ENCODE measurements at regions not wholly inside any gene's neighbourhood (a gene's known extent, or its start where the extent isn't known, plus 50 kb on each side); places are given as distances from the start of the nearest gene placed in this dataset.
A peak's percentile ranks its signal among the peaks of the same experiment; 100 is the strongest.

DNA sequence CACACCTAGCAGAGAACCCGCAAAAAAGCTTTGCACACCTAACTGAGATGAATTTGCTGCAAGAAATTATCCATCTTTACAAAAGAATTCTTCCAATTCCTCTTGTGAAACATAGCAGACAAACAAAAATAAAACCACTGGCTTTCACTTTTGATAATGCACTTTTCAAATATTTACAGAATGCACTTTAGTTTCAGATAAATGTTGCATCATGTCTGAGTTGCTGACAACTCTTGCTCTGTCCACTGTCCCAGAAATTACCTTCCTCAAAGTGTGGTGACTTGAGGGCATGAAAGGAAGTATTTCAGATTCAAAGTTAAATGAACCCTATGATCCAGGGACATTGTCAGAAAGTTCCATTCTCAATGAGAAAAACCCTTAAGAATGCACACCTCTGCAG lies 256.2 kb upstream of the PARD3B start:
- H3K4me3 Mint-ChIP-seq, result no peak overlapping the region
- H3K9me3 Mint-ChIP-seq, result no peaks in the 10 kb centered on the region
- no peak for ATAC-seq
- no peak overlapping the region for H3K27ac Mint-ChIP-seq
- H3K27me3 Mint-ChIP-seq, result peaks cover 34% of the 10 kb centered on the region
- no peaks in the 10 kb centered on the region for H3K4me1 Mint-ChIP-seq
- DNase-seq, result no peak

DNA sequence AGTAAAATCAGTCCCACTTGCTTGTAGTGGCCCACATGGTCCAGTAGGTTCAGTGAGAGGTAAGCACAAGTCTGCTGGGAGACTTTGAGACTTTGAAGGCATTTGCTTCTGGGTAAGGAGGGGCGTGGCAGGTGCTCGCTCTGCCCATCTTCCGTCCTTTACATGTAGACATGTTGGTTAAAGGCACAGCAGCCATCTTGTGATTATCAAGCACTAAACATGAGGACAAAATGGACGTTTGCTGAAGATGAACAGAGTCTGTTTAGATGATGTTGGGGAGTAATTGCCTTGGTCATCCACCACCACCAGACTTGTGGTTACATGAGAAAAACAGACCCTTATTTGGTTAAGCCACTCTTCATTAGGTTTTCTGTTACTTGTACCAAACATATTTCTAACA lies 252.8 kb upstream of the PARD3B start:
- no peak for DNase-seq
- H3K27ac Mint-ChIP-seq, result no peak overlapping the region
- H3K27me3 Mint-ChIP-seq, result peaks cover 31% of the 10 kb centered on the region
- no peak for ATAC-seq
- H3K4me1 Mint-ChIP-seq, result no peaks in the 10 kb centered on the region
- no peak overlapping the region for H3K4me3 Mint-ChIP-seq
- H3K9me3 Mint-ChIP-seq, result no peaks in the 10 kb centered on the region

- H3K4me1 Mint-ChIP-seq, result no peaks in the 10 kb centered on the region
- DNase-seq (no peak), ATAC-seq (no peak)
- peak overlapping the region in 1 of 2 donors; percentile 4 for H3K27ac Mint-ChIP-seq
- no peak overlapping the region for H3K4me3 Mint-ChIP-seq
- H3K27me3 Mint-ChIP-seq, result peaks cover 21% of the 10 kb centered on the region
- no peaks in the 10 kb centered on the region for H3K9me3 Mint-ChIP-seq
Measured at GRCh38 chr2:204293884-204294747, 251.2 kb upstream of the PARD3B start.

GRCh38 chr2:204298404-204298803 lies 246.9 kb upstream of the PARD3B start:
- ATAC-seq, result no peak
- H3K27me3 Mint-ChIP-seq, result peaks cover 11% of the 10 kb centered on the region
- no peak for DNase-seq
- no peak overlapping the region for H3K27ac Mint-ChIP-seq
- H3K4me3 Mint-ChIP-seq, result no peak overlapping the region
- no peaks in the 10 kb centered on the region for H3K9me3 Mint-ChIP-seq
- no peaks in the 10 kb centered on the region for H3K4me1 Mint-ChIP-seq

DNA sequence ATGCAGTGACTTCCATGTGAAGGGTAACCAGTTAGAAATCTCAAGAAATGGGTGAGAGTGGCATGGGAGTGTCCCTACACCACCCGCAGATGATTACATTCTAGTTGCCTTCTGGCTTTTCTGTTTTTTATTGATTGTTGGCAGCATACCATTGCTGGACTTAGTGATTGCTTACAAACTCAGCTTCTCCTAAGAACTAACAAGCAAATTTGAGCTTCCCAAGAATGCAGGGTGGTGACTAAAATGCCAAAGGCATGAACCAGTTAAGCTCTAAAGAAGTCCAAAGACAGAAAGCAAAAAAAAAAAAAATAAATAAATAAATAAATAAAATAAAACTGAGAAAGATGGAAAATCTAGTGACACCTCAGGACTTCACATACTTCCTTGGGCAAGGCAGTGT lies 245.5 kb upstream of the PARD3B start:
- DNase-seq (no peak), ATAC-seq (no peak)
- H3K9me3 Mint-ChIP-seq, result no peaks in the 10 kb centered on the region
- no peak overlapping the region for H3K27ac Mint-ChIP-seq
- no peak overlapping the region for H3K4me3 Mint-ChIP-seq
- H3K4me1 Mint-ChIP-seq, result no peaks in the 10 kb centered on the region
- peaks cover 14% of the 10 kb centered on the region for H3K27me3 Mint-ChIP-seq

GRCh38 chr2:204306667-204307066 lies 238.6 kb upstream of the PARD3B start:
- no peak overlapping the region for H3K4me3 Mint-ChIP-seq
- no peak for DNase-seq
- no peaks in the 10 kb centered on the region for H3K9me3 Mint-ChIP-seq
- no peaks in the 10 kb centered on the region for H3K4me1 Mint-ChIP-seq
- ATAC-seq, result no peak
- H3K27me3 Mint-ChIP-seq, result peaks cover 16% of the 10 kb centered on the region
- H3K27ac Mint-ChIP-seq, result no peak overlapping the region

- H3K9me3 Mint-ChIP-seq, result no peaks in the 10 kb centered on the region
- peaks cover 32% of the 10 kb centered on the region for H3K27me3 Mint-ChIP-seq
- peak overlapping the region in 1 of 2 donors; percentile 82 for H3K27ac Mint-ChIP-seq
- DNase-seq (no peak), ATAC-seq (no peak)
- no peaks in the 10 kb centered on the region for H3K4me1 Mint-ChIP-seq
- no peak overlapping the region for H3K4me3 Mint-ChIP-seq
Measured at GRCh38 chr2:204312105-204312504, 233.2 kb upstream of the PARD3B start.

- no peaks in the 10 kb centered on the region for H3K9me3 Mint-ChIP-seq
- no peak overlapping the region for H3K4me3 Mint-ChIP-seq
Measured at GRCh38 chr2:204313256-204313655, 232.0 kb upstream of the PARD3B start.

GRCh38 chr2:204315236-204315662 lies 230.0 kb upstream of the PARD3B start:
- Mint-ChIP-seq H3K27ac (no peak overlapping the region), H3K9me3 (no peaks in the 10 kb centered on the region), H3K27me3 (peaks cover 36% of the 10 kb centered on the region), H3K4me1 (no peaks in the 10 kb centered on the region), H3K4me3 (no peak overlapping the region)
- DNase-seq (no peak), ATAC-seq (no peak)

More at GRCh38 chr2:204313256-204313655, 232.0 kb upstream of the PARD3B start:
- peaks cover 41% of the 10 kb centered on the region for H3K27me3 Mint-ChIP-seq
- no peak for ATAC-seq
- DNase-seq, result no peak
- no peak overlapping the region for H3K27ac Mint-ChIP-seq
- no peaks in the 10 kb centered on the region for H3K4me1 Mint-ChIP-seq

DNA sequence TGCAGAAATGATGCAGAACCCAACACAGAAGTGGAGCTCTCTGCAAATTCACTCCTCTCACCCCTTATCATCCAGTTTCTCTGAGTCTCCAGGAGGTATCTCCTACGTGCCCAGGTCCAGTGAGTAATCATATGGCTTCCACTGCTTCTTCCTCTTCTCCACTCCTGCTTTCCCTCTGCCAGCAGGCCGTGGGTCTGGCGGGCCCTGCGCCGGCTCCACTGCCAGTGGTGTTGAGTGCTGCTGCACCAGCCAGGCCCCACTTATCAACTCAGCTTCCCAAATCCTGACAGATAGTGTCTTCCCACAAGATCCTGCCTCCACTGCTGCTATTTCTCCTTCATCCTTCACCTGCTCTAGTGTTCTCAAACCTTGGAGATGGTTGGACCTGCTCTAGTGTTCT lies 227.6 kb upstream of the PARD3B start:
- ATAC-seq (no peak), DNase-seq (no peak)
- Mint-ChIP-seq H3K4me1 (peaks cover 6% of the 10 kb centered on the region), H3K4me3 (no peak overlapping the region), H3K9me3 (no peaks in the 10 kb centered on the region), H3K27ac (no peak overlapping the region), H3K27me3 (peaks cover 44% of the 10 kb centered on the region)

- Mint-ChIP-seq H3K4me1 (peaks cover 6% of the 10 kb centered on the region), H3K9me3 (no peaks in the 10 kb centered on the region), H3K4me3 (no peak overlapping the region), H3K27me3 (peaks cover 38% of the 10 kb centered on the region), H3K27ac (no peak overlapping the region)
- no peak for ATAC-seq
- DNase-seq, result no peak
Measured at GRCh38 chr2:204321027-204321800, 224.1 kb upstream of the PARD3B start.

- Mint-ChIP-seq H3K9me3 (no peaks in the 10 kb centered on the region), H3K4me1 (peaks cover 6% of the 10 kb centered on the region), H3K4me3 (no peak overlapping the region), H3K27me3 (peaks cover 36% of the 10 kb centered on the region), H3K27ac (no peak overlapping the region)
- no peak for ATAC-seq
- no peak for DNase-seq
Measured at GRCh38 chr2:204321910-204322751, 223.1 kb upstream of the PARD3B start.

DNA sequence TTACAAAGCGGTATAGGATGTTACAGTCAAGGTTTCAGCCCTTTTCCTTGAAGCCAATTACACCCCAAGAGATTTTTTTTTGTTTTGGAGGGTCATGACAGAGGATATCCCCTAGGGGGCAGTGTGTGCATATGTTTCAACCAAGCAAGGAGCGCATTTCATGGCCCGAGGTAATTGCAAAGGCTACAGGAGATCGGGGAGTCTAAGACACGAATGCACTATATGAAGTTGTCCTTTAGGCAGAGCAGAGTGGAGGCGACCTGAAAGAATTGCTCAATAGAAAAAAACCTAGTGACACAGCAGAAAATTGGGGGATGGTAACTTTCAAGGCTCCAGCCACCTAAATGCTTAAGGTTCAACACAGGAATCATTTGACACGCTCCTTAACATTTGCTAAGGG lies 219.8 kb upstream of the PARD3B start:
- Mint-ChIP-seq H3K4me3 (no peak overlapping the region), H3K27me3 (peaks cover 25% of the 10 kb centered on the region), H3K27ac (no peak overlapping the region), H3K4me1 (peaks cover 6% of the 10 kb centered on the region), H3K9me3 (no peaks in the 10 kb centered on the region)
- DNase-seq (peak; percentile 59 to 61), ATAC-seq (peak; percentile 82)

- H3K4me3 Mint-ChIP-seq, result no peak overlapping the region
- ATAC-seq (no peak), DNase-seq (no peak)
- H3K4me1 Mint-ChIP-seq, result no peaks in the 10 kb centered on the region
- H3K27me3 Mint-ChIP-seq, result peaks cover 15% of the 10 kb centered on the region
- H3K27ac Mint-ChIP-seq, result no peak overlapping the region
- no peaks in the 10 kb centered on the region for H3K9me3 Mint-ChIP-seq
Measured at GRCh38 chr2:204328373-204328772, 216.9 kb upstream of the PARD3B start.

DNA sequence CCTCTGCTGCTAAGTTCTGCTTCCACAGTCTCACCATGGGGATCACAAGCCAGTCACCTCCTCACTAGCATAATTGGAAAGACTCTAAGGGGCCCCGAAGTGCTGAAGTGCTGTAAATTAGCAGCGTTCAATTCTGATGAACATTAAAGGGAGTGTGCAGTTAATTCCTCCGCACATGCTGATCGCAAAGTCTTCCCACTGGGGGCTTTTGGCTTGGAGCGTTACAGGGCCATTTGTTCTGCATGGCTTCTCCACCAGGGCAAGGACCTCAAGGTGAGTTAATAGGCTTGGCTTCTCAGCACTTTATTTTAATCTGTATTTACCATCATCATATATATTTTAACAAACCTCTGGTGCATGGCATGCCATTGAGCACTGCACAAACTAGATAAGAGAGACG lies 216.3 kb upstream of the PARD3B start:
- ATAC-seq (no peak), DNase-seq (no peak)
- H3K27ac Mint-ChIP-seq, result no peak overlapping the region
- no peaks in the 10 kb centered on the region for H3K4me1 Mint-ChIP-seq
- H3K4me3 Mint-ChIP-seq, result no peak overlapping the region
- H3K27me3 Mint-ChIP-seq, result peaks cover 9% of the 10 kb centered on the region
- H3K9me3 Mint-ChIP-seq, result no peaks in the 10 kb centered on the region
